Vagina (tissue), 2 donors: ENCODE measurements at regions not wholly inside any gene's neighbourhood (a gene's known extent, or its start where the extent isn't known, plus 50 kb on each side); places are given as distances from the start of the nearest gene placed in this dataset.

Source experiments
- POLR2A ChIP-seq, 2 donors: fragments of 450-650 bp; IDR thresholded peaks; one replicate each; pipeline ENCODE4 v1.6.1; 2017; ENCODE audit warnings: antibody characterized with exemption in 2 of 2, mild to moderate bottlenecking in 2 of 2, moderate library complexity in 2 of 2
- POLR2AphosphoS5 ChIP-seq, 2 donors: sonication (generic); formaldehyde crosslinking; IDR thresholded peaks; one replicate each; pipeline ENCODE4 v1.9.0; 2017; ENCODE audit warnings: antibody characterized with exemption in 2 of 2, mild to moderate bottlenecking in 2 of 2, low read depth in 1 of 2; ENCODE audit not compliant: insufficient read depth in 1 of 2
- TF ChIP-seq, protein P1 (sequence below), 3 experiments: fragments of 450-650 bp in 2 of 3; fragments of 200-600 bp in 1 of 3; sonication (generic) in 1 of 3; IDR thresholded peaks; one replicate each; pipeline ENCODE4 v1.5.1; 2017 to 2019; ENCODE audit warnings: antibody characterized with exemption in 3 of 3, mild to moderate bottlenecking in 2 of 3, moderate library complexity in 2 of 3

DNA sequence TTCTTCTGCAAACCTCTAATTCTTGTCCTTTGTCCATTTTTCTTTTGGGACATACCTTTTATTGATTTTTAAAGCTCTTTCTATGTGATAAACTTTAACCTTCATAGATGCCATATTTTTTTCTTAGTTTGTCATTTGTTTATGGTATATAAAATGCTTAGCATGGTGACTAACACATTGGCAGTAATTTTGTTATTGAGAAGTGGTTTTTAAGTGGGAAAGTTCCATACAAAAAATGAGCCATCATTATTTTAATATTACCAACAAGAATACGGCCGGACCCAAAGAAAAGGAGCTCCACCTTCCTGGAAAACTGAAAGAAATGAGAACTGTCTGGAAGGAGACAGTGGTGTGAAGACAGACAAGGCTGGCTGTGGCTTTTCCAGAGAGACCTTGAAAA, 270.1 kb upstream of the SIX2 start:
- no peak for TF ChIP-seq POLR2A (IDR thresholded peaks at IDR 0.05)
- TF ChIP-seq, protein P1, sequence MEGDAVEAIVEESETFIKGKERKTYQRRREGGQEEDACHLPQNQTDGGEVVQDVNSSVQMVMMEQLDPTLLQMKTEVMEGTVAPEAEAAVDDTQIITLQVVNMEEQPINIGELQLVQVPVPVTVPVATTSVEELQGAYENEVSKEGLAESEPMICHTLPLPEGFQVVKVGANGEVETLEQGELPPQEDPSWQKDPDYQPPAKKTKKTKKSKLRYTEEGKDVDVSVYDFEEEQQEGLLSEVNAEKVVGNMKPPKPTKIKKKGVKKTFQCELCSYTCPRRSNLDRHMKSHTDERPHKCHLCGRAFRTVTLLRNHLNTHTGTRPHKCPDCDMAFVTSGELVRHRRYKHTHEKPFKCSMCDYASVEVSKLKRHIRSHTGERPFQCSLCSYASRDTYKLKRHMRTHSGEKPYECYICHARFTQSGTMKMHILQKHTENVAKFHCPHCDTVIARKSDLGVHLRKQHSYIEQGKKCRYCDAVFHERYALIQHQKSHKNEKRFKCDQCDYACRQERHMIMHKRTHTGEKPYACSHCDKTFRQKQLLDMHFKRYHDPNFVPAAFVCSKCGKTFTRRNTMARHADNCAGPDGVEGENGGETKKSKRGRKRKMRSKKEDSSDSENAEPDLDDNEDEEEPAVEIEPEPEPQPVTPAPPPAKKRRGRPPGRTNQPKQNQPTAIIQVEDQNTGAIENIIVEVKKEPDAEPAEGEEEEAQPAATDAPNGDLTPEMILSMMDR (IDR thresholded peaks at IDR 0.05) = no peak
- no peak for TF ChIP-seq POLR2AphosphoS5 (IDR thresholded peaks at IDR 0.05; ENCODE audit: insufficient read depth in 1 of 2, low read depth in 1 of 2)
